Heart left ventricle (tissue), 13 donors: ENCODE measurements at regions not wholly inside any gene's neighbourhood (a gene's known extent, or its start where the extent isn't known, plus 50 kb on each side); places are given as distances from the start of the nearest gene placed in this dataset.

Experiments
- POLR2A ChIP-seq, 2 donors: fragments of 450-650 bp; IDR thresholded peaks; one replicate each; pipeline ENCODE4 v1.6.1; 2017; ENCODE audit warnings: antibody characterized with exemption in 2 of 2, mild to moderate bottlenecking in 2 of 2, moderate library complexity in 2 of 2
- TF ChIP-seq, protein P1 (sequence below), 12 donors: fragments of 200-600 bp; sonication (generic) in 4 of 12; IDR thresholded peaks; one replicate each; pipeline versions ENCODE4 v1.5.0 to v1.8.0; 2018 to 2022; ENCODE audit warnings: antibody characterized with exemption in 12 of 12, mild to moderate bottlenecking in 5 of 12
- donor health status: ischemic (EF 13 %, LVEDD 7.1; RV severe dilation, severe dysfunction).
- donor health status: DM: no; HTN: yes; CAD: no.
- donor health status: DM: no; HTN: no; CAD: no.
- donor health status: ischemic (EF 25% LVEDD 6.9; RV normal size, moderate dysfunction).
- donor health status: ischemic (EF 25% LVEDD 5.7; RV mildly dilated, moderate dysfunction).
- donor health status: ischemic (EF 35%, LVEDD 5.7; RV mildly dilated, moderate dysfunction).
- donor health status: nonischemic (EF 11% LVEDD 7.7; RV severe dilation, severe dysfunction).
- donor health status: DM: yes; HTN: yes; CAD: no.
- donor health status: PGD.
- donor health status: ischemic (EF 29% LVEDD 5.4; RV normal size, mild dysfunction).
- donor health status: nonischemic (EF 23%, LVEDD 6.1; RV moderate dilation, normal function).

- TF ChIP-seq, protein P1, sequence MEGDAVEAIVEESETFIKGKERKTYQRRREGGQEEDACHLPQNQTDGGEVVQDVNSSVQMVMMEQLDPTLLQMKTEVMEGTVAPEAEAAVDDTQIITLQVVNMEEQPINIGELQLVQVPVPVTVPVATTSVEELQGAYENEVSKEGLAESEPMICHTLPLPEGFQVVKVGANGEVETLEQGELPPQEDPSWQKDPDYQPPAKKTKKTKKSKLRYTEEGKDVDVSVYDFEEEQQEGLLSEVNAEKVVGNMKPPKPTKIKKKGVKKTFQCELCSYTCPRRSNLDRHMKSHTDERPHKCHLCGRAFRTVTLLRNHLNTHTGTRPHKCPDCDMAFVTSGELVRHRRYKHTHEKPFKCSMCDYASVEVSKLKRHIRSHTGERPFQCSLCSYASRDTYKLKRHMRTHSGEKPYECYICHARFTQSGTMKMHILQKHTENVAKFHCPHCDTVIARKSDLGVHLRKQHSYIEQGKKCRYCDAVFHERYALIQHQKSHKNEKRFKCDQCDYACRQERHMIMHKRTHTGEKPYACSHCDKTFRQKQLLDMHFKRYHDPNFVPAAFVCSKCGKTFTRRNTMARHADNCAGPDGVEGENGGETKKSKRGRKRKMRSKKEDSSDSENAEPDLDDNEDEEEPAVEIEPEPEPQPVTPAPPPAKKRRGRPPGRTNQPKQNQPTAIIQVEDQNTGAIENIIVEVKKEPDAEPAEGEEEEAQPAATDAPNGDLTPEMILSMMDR (IDR thresholded peaks at IDR 0.05): no peak
- no peak for TF ChIP-seq POLR2A (IDR thresholded peaks at IDR 0.05)
These were observed 282.6 kb upstream of the DPYD start for GRCh38 chr1:98203466-98203865.
